Calu3 (cell line): ENCODE measurements at regions not wholly inside any gene's neighbourhood (a gene's known extent, or its start where the extent isn't known, plus 50 kb on each side); places are given as distances from the start of the nearest gene placed in this dataset.

Source experiments
- BruUV-seq: library from RNA; stranded (reverse); fragments of 400-500 nt; replicated peaks from 2 replicates; lab custom pipeline; 2021; lab: Mats Ljungman, UMichigan
- CTCF ChIA-PET: fragments of 300-600 bp; sonication (Branson Sonifier 250); formaldehyde crosslinking; loops from one replicate; lab custom pipeline; 2022; ENCODE audit warnings: antibody characterized with exemption; lab: Charles Lee
- DNase-seq: peaks from one replicate; pipeline ENCODE4 v3.0.0; 2022
- H3K27ac Mint-ChIP-seq: one replicate; pipeline ENCODE4 v1.8.0; 2022; ENCODE audit warnings: mixed read lengths; ENCODE audit not compliant: unreplicated experiment
- H3K27me3 Mint-ChIP-seq: one replicate; pipeline ENCODE4 v1.8.0; 2022; ENCODE audit warnings: mixed read lengths; ENCODE audit not compliant: unreplicated experiment
- H3K36me3 Mint-ChIP-seq: one replicate; pipeline ENCODE4 v1.8.0; 2022; ENCODE audit warnings: mild to moderate bottlenecking, moderate library complexity, mixed read lengths; ENCODE audit not compliant: insufficient read depth, unreplicated experiment
- H3K4me1 Mint-ChIP-seq: one replicate; pipeline ENCODE4 v1.8.0; 2022; ENCODE audit warnings: mild to moderate bottlenecking, low read depth, mixed read lengths; ENCODE audit not compliant: unreplicated experiment
- H3K4me3 Mint-ChIP-seq: one replicate; pipeline ENCODE4 v1.8.0; 2022; ENCODE audit warnings: mild to moderate bottlenecking, low read depth, moderate library complexity, mixed read lengths; ENCODE audit not compliant: unreplicated experiment
- H3K9me3 Mint-ChIP-seq: one replicate; pipeline ENCODE4 v1.8.0; 2022; ENCODE audit warnings: low read depth, mixed read lengths; ENCODE audit not compliant: unreplicated experiment
- CTCF ChIP-seq: fragments of 200-600 bp; IDR thresholded peaks from one replicate; pipeline ENCODE4 v1.8.0; 2022; ENCODE audit warnings: antibody characterized with exemption; ENCODE audit not compliant: unreplicated experiment
- intact Hi-C: fragments of 100-400 bp; cut with micrococcal nuclease; formaldehyde crosslinking; loops from one replicate; pipeline ENCODE4 v1.10.0; 2022; ENCODE audit not compliant: unreplicated experiment

- H3K27ac Mint-ChIP-seq = no peak overlapping the region
- H3K4me1 Mint-ChIP-seq = no peaks in the 10 kb centered on the region
- TF ChIP-seq CTCF = no peak
- H3K27me3 Mint-ChIP-seq = no peaks in the 10 kb centered on the region
- H3K36me3 Mint-ChIP-seq = no peaks in the 10 kb centered on the region
- H3K9me3 Mint-ChIP-seq = peaks cover 16% of the 10 kb centered on the region
- DNase-seq = no peak
- intact Hi-C loops = no loop called here
- no peak overlapping the region for H3K4me3 Mint-ChIP-seq
- CTCF ChIA-PET = no interaction called here
- no TSS peak for BruUV-seq
These were observed 507.6 kb upstream of the LARGE1 start for GRCh38 chr22:34427841-34428240.

- H3K4me1 Mint-ChIP-seq = no peaks in the 10 kb centered on the region
- no peaks in the 10 kb centered on the region for H3K27me3 Mint-ChIP-seq
- H3K9me3 Mint-ChIP-seq = peaks cover 16% of the 10 kb centered on the region
- H3K36me3 Mint-ChIP-seq = no peaks in the 10 kb centered on the region
- no peak for DNase-seq
- H3K27ac Mint-ChIP-seq = no peak overlapping the region
- intact Hi-C loops = no loop called here
- no TSS peak for BruUV-seq
- no peak overlapping the region for H3K4me3 Mint-ChIP-seq
- no peak for TF ChIP-seq CTCF
- CTCF ChIA-PET = no interaction called here
These were observed 509.0 kb upstream of the LARGE1 start for GRCh38 chr22:34429314-34429713.

GRCh38 chr22:34430386-34430785 is 510.1 kb upstream of the LARGE1 start:
- TF ChIP-seq CTCF = no peak
- Mint-ChIP-seq H3K36me3 (no peaks in the 10 kb centered on the region), H3K27ac (no peak overlapping the region), H3K4me3 (no peak overlapping the region), H3K4me1 (no peaks in the 10 kb centered on the region), H3K27me3 (no peaks in the 10 kb centered on the region), H3K9me3 (peaks cover 16% of the 10 kb centered on the region)
- CTCF ChIA-PET = no interaction called here
- no TSS peak for BruUV-seq
- no peak for DNase-seq
- intact Hi-C loops = no loop called here

GRCh38 chr22:34434371-34434770 is 514.1 kb upstream of the LARGE1 start:
- Mint-ChIP-seq H3K9me3 (peaks cover 25% of the 10 kb centered on the region), H3K4me1 (no peaks in the 10 kb centered on the region), H3K4me3 (no peak overlapping the region), H3K36me3 (no peaks in the 10 kb centered on the region), H3K27ac (no peak overlapping the region), H3K27me3 (no peaks in the 10 kb centered on the region)
- BruUV-seq = no TSS peak
- intact Hi-C loops = no loop called here
- DNase-seq = no peak
- CTCF ChIA-PET = interaction anchor here (0.6 kb wide), 1 partner anchor 954 kb away, joined by 4 read pairs; no protein-coding TSS in a partner anchor
- no peak for TF ChIP-seq CTCF
